ENCODE measurements at regions not wholly inside any gene's neighbourhood (a gene's known extent, or its start where the extent isn't known, plus 50 kb on each side); places are given as distances from the start of the nearest gene placed in this dataset.

DNA sequence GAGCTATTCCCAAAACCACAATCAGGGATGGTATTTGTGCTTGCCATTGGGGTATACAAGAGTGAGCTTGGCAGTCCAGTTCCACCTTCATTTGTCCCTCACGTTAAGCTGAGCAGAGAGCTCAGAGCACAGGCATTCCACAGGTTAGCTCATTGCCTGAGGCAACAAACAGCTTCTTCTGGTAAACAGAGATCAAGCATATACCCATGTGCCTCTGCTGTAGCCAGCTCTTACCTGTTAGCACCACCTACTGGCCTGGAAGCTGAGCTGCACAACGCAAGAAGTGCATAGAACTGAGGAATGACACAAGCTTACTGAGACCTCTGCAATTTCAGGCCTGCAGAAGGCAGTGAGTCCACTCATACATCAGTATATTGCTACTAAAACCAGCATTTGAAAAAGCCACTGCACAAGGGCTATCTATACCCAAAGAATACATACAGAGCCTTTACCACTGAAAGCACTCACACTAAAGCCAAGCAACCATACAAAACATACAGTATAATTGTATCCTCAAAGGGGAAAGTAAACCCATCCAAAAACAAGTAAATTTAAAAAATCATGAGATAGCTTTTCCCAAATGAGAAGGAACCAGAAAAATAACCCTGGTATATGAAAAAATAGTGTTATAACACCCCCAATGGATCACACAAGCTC, 258.3 kb upstream of the GABRA2 start:
- TF ChIP-seq, protein P1, sequence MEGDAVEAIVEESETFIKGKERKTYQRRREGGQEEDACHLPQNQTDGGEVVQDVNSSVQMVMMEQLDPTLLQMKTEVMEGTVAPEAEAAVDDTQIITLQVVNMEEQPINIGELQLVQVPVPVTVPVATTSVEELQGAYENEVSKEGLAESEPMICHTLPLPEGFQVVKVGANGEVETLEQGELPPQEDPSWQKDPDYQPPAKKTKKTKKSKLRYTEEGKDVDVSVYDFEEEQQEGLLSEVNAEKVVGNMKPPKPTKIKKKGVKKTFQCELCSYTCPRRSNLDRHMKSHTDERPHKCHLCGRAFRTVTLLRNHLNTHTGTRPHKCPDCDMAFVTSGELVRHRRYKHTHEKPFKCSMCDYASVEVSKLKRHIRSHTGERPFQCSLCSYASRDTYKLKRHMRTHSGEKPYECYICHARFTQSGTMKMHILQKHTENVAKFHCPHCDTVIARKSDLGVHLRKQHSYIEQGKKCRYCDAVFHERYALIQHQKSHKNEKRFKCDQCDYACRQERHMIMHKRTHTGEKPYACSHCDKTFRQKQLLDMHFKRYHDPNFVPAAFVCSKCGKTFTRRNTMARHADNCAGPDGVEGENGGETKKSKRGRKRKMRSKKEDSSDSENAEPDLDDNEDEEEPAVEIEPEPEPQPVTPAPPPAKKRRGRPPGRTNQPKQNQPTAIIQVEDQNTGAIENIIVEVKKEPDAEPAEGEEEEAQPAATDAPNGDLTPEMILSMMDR (conservative IDR thresholded peaks at IDR 0.05; ENCODE audit: low read depth, low read length) = peak; percentile 82
- DNase-seq (ENCODE audit: low read depth) = peak; percentile 36
- no peak overlapping the region for H3K4me3 ChIP-seq (ENCODE audit: low read length)

DNA sequence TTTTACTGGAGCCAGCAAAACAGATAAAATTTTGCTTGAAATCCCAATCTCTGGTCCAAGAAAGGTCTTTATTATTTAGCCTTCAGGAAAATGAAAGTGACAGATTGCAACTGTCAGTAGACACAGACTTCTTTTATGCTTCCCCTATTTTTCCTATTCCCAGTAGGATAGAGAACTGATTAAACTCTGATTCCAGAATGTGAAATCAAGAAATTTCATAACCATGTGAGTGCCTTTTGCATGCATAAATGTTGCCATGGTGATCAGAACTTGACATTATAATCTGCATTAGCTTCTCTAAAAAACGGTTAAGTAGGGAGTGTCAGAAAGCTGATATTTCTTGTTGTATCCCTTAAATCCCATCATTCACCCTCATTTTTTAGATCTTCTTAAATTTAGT, 255.2 kb upstream of the GABRA2 start:
- peak; percentile 14 for DNase-seq (ENCODE audit: low read depth)
- no peak overlapping the region for H3K4me3 ChIP-seq (ENCODE audit: low read length)
- TF ChIP-seq, protein P1 (conservative IDR thresholded peaks at IDR 0.05; ENCODE audit: low read depth, low read length) = no peak

All from retinal pigment epithelial cell (primary cell).